A549 (cell line): ENCODE measurements at regions not wholly inside any gene's neighbourhood (a gene's known extent, or its start where the extent isn't known, plus 50 kb on each side); places are given as distances from the start of the nearest gene placed in this dataset.

Experiments
- ATAC-seq, 2 experiments: fragments of 200-7000 bp in 1 of 2; fragments of >200 bp in 1 of 2; cut with Nextera tagmentation in 1 of 2; cut with Tn5 transposase in 1 of 2; 3 replicates each; pipeline versions ENCODE4 v1.8.0 to v1.9.1; 2018 to 2020; ENCODE audit warnings: mild to moderate bottlenecking in 1 of 2, moderate library complexity in 1 of 2
- CTCF ChIA-PET: fragments of 300-600 bp; sonication (Branson Sonifier 250); formaldehyde crosslinking; extraction: SDS; loops from one replicate; lab custom pipeline; 2021; ENCODE audit warnings: antibody characterized with exemption, inconsistent platforms; lab: Yijun Ruan, JAX
- POLR2A ChIA-PET: fragments of 350-600 bp; formaldehyde crosslinking; extraction: SDS; loops from one replicate; lab custom pipeline; 2021; ENCODE audit warnings: antibody characterized with exemption, inconsistent platforms; lab: Yijun Ruan, JAX
- DNase-seq, 2 experiments: peaks; one replicate each; pipeline versions ENCODE4 v3.0.0 to v3.0.0-alpha.2; 2011 to 2016; ENCODE audit warnings: low read depth in 1 of 2, low spot score in 1 of 2
- FAIRE-seq: peaks from 2 replicates; lab custom pipeline; 2011; peaks lifted over from hg19 to GRCh38; lab: Jason Lieb, UNC
- H3K27ac ChIP-seq, 2 experiments: fragments of >200 bp; sonication (Bioruptor Twin); formaldehyde crosslinking; 3 replicates each; pipeline ENCODE4 v1.5.1; 2016 to 2017
- H3K4me1 ChIP-seq: fragments of >200 bp; sonication (Bioruptor Twin); formaldehyde crosslinking; 3 replicates; pipeline ENCODE4 v1.6.1; 2016
- H3K4me2 ChIP-seq: fragments of >200 bp; sonication (Bioruptor Twin); formaldehyde crosslinking; 3 replicates; pipeline ENCODE4 v1.6.1; 2016
- H3K4me3 ChIP-seq: fragments of >200 bp; sonication (Bioruptor Twin); formaldehyde crosslinking; 3 replicates; pipeline ENCODE4 v1.5.1; 2016
- H3K9me3 ChIP-seq: fragments of >200 bp; sonication (Bioruptor Twin); formaldehyde crosslinking; 3 replicates; pipeline ENCODE4 v1.6.1; 2016
- CBX8 ChIP-seq: fragments of 200-600 bp; sonication (generic); IDR thresholded peaks from 2 replicates; pipeline ENCODE4 v1.6.1; 2016
- CHD2 ChIP-seq: fragments of 150-350 bp; IDR thresholded peaks from 2 replicates; pipeline ENCODE4 v1.6.1; 2014; ENCODE audit warnings: low read length; ENCODE audit not compliant: partially characterized antibody
- CHD4 ChIP-seq: fragments of 200-600 bp; sonication (generic); IDR thresholded peaks from 2 replicates; pipeline ENCODE4 v1.6.1; 2016; ENCODE audit warnings: antibody characterized with exemption, mild to moderate bottlenecking, borderline replicate concordance
- ESRRA ChIP-seq: fragments of 150-350 bp; IDR thresholded peaks from 2 replicates; pipeline ENCODE4 v1.6.1; 2014; ENCODE audit warnings: mild to moderate bottlenecking, low read length, borderline replicate concordance
- FOSB ChIP-seq: fragments of 250-450 bp; sonication (Bioruptor Pico); IDR thresholded peaks from 2 replicates; pipeline ENCODE4 v1.5.0; 2020; ENCODE audit warnings: mild to moderate bottlenecking, moderate library complexity
- FOXS1 ChIP-seq: fragments of 250-450 bp; sonication (Bioruptor Pico); IDR thresholded peaks from 2 replicates; pipeline ENCODE4 v1.5.0; 2020; ENCODE audit warnings: mild to moderate bottlenecking, moderate library complexity
- HOXB5 ChIP-seq: fragments of 250-450 bp; sonication (Bioruptor Pico); IDR thresholded peaks from 2 replicates; pipeline ENCODE4 v1.5.0; 2020; ENCODE audit warnings: mild to moderate bottlenecking, moderate library complexity
- JUNB ChIP-seq: fragments of >200 bp; sonication (Bioruptor Twin); formaldehyde crosslinking; IDR thresholded peaks from 2 replicates; pipeline ENCODE4 v1.6.1; 2016
- MAZ ChIP-seq: fragments of 150-350 bp; IDR thresholded peaks from 2 replicates; pipeline ENCODE4 v1.6.1; 2014; ENCODE audit warnings: antibody characterized with exemption, low read depth, low read length, borderline replicate concordance
- NFE2L2 ChIP-seq: fragments of 150-350 bp; conservative IDR thresholded peaks from 2 replicates; pipeline ENCODE4 v1.6.1; 2014; ENCODE audit warnings: low read length
- NPAS2 ChIP-seq: fragments of 250-450 bp; sonication (Bioruptor Pico); IDR thresholded peaks from 2 replicates; pipeline ENCODE4 v1.8.0; 2022; ENCODE audit warnings: mild to moderate bottlenecking, moderate library complexity, borderline replicate concordance
- PHF8 ChIP-seq: fragments of 200-600 bp; sonication (generic); IDR thresholded peaks from 2 replicates; pipeline ENCODE4 v1.6.1; 2016; ENCODE audit warnings: low read depth, mild to moderate bottlenecking, antibody characterized with exemption, moderate library complexity, borderline replicate concordance
- POLR2A ChIP-seq: IDR thresholded peaks from 2 replicates; pipeline ENCODE4 v1.6.1; 2012; ENCODE audit warnings: mild to moderate bottlenecking, low read length
- RFX5 ChIP-seq: fragments of 450-650 bp; IDR thresholded peaks from 2 replicates; pipeline ENCODE4 v1.7.1; 2014; ENCODE audit warnings: antibody characterized with exemption, mild to moderate bottlenecking, moderate library complexity
- RNF2 ChIP-seq: fragments of 200-600 bp; sonication (generic); IDR thresholded peaks from 2 replicates; pipeline ENCODE4 v1.6.1; 2016; ENCODE audit warnings: low read depth, mild to moderate bottlenecking, antibody characterized with exemption, moderate library complexity, borderline replicate concordance
- SMC3 ChIP-seq: fragments of >200 bp; sonication (Bioruptor Twin); formaldehyde crosslinking; IDR thresholded peaks from 3 replicates; pipeline ENCODE4 v1.6.1; 2018; ENCODE audit warnings: inconsistent platforms
- ZC3H11A ChIP-seq: fragments of 450-650 bp; IDR thresholded peaks from 2 replicates; pipeline ENCODE4 v1.6.1; 2014; ENCODE audit warnings: antibody characterized with exemption, mild to moderate bottlenecking
- ZFP36 ChIP-seq: fragments of 450-650 bp; IDR thresholded peaks from 2 replicates; pipeline ENCODE4 v1.6.1; 2014; ENCODE audit warnings: borderline replicate concordance; ENCODE audit not compliant: partially characterized antibody
- ZSCAN20 ChIP-seq: fragments of 250-450 bp; sonication (Bioruptor Pico); IDR thresholded peaks from 2 replicates; pipeline ENCODE4 v1.8.0; 2022; ENCODE audit warnings: mild to moderate bottlenecking, moderate library complexity
- WGBS: methylation state at CpG from one replicate; pipeline ENCODE4 v1.1.6; 2017; ENCODE audit errors: missing lambda C conversion rate; 5-methylcytosine and 5-hydroxymethylcytosine counted together
- TF ChIP-seq, protein P1 (sequence below): fragments of 250-450 bp; sonication (Bioruptor Pico); IDR thresholded peaks from 2 replicates; pipeline ENCODE4 v1.5.0; 2021; ENCODE audit warnings: mild to moderate bottlenecking, moderate library complexity, borderline replicate concordance
- TF ChIP-seq, protein P2 (sequence below): IDR thresholded peaks from 2 replicates; pipeline ENCODE4 v1.6.1; 2012
- TF ChIP-seq, protein P3 (sequence below): fragments of >200 bp; sonication (Bioruptor Twin); formaldehyde crosslinking; IDR thresholded peaks from 3 replicates; pipeline ENCODE4 v1.6.1; 2016

GRCh38 chr2:16291731-16292550, 351.6 kb downstream of the MYCN start:
- FAIRE-seq (no peak), DNase-seq (no peak), ATAC-seq (no peak)
- no peak for TF ChIP-seq NFE2L2
- no peak for TF ChIP-seq ESRRA
- 25% methylated on average over 7 of the region's 7 CpGs for WGBS
- Histone ChIP-seq H3K4me3 (no peak overlapping the region), H3K4me1 (no peaks in the 10 kb centered on the region), H3K27ac (no peak overlapping the region), H3K9me3 (no peaks in the 10 kb centered on the region), H3K4me2 (no peak overlapping the region)
- ChIA-PET POLR2A (no interaction called here), CTCF (no interaction called here)

- Histone ChIP-seq H3K27ac (no peak overlapping the region), H3K4me1 (no peaks in the 10 kb centered on the region), H3K4me3 (no peak overlapping the region), H3K4me2 (no peak overlapping the region), H3K9me3 (no peaks in the 10 kb centered on the region)
- CTCF ChIA-PET = no interaction called here
- ATAC-seq (no peak), DNase-seq (no peak), FAIRE-seq (no peak)
- POLR2A ChIA-PET = no interaction called here
- 23% methylated on average over 4 of the region's 4 CpGs for WGBS
- TF ChIP-seq MAZ (no peak), RFX5 (no peak), POLR2A (no peak)
These were observed 350.9 kb downstream of the MYCN start for GRCh38 chr2:16291226-16291625.

GRCh38 chr2:16290311-16291020, 350.1 kb downstream of the MYCN start:
- FAIRE-seq (no peak), ATAC-seq (no peak), DNase-seq (no peak)
- H3K9me3 ChIP-seq = no peaks in the 10 kb centered on the region
- no peak overlapping the region for H3K27ac ChIP-seq
- no peak overlapping the region for H3K4me3 ChIP-seq
- ChIA-PET POLR2A (no interaction called here), CTCF (no interaction called here)
- WGBS = 13% methylated on average over 8 of the region's 8 CpGs
- TF ChIP-seq ZSCAN20 (CRISPR knock-in tag) (no peak), NFE2L2 (no peak), ZC3H11A (no peak), ESRRA (no peak), CHD2 (no peak)
- no peak overlapping the region for H3K4me2 ChIP-seq
- no peaks in the 10 kb centered on the region for H3K4me1 ChIP-seq

DNA sequence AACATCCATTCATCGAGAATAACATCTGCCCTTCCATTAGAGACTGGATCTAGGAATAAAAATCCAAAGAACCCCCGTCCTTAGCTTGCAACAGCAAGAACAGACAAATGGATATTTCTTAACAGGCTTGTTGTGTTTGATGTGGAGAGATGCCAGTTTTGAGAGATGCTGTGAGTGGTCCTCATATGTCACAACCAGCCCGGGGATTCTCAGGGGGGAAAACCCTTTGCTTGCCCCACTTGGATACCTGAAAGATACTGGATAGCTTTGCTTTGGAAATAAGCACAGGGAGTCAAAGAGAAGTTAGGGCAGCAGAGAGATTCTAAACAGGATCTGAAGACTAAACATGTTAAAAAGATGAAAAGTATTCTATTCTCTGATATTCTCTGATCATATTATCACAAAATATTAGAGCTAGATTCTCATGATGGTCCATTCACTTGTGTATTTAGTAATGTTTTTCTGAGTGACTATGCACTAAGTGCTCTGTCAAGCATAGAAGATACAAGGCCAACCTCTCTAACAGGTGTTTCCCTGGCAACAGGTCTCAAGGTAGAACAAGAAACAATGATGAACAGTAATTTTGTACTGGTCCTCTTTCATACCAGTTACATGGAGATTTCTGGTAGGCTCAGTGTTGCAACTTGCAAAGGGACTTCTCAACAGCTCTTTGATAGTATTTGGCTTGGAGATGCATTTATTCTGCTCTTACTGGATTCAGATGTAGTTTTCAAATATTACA, 348.2 kb downstream of the MYCN start:
- under 1% methylated on average over 3 of the region's 3 CpGs for WGBS
- CTCF ChIA-PET = interaction anchor here (0.7 kb wide), 1 partner anchor 38 kb away, joined by 3 read pairs; no protein-coding TSS in a partner anchor
- DNase-seq (no peak), FAIRE-seq (no peak), ATAC-seq (no peak)
- H3K27ac ChIP-seq = no peak overlapping the region
- POLR2A ChIA-PET = no interaction called here
- no peaks in the 10 kb centered on the region for H3K9me3 ChIP-seq
- no peak overlapping the region for H3K4me3 ChIP-seq
- H3K4me1 ChIP-seq = no peaks in the 10 kb centered on the region
- no peak overlapping the region for H3K4me2 ChIP-seq
- TF ChIP-seq FOSB = no peak
- no peak for TF ChIP-seq PHF8
- TF ChIP-seq, protein P1, sequence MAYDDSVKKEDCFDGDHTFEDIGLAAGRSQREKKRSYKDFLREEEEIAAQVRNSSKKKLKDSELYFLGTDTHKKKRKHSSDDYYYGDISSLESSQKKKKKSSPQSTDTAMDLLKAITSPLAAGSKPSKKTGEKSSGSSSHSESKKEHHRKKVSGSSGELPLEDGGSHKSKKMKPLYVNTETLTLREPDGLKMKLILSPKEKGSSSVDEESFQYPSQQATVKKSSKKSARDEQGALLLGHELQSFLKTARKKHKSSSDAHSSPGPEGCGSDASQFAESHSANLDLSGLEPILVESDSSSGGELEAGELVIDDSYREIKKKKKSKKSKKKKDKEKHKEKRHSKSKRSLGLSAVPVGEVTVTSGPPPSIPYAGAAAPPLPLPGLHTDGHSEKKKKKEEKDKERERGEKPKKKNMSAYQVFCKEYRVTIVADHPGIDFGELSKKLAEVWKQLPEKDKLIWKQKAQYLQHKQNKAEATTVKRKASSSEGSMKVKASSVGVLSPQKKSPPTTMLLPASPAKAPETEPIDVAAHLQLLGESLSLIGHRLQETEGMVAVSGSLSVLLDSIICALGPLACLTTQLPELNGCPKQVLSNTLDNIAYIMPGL (CRISPR knock-in tag) = no peak
- TF ChIP-seq, all 56 proteins: peak for 0

GRCh38 chr2:16287831-16288230, 347.5 kb downstream of the MYCN start:
- H3K27ac ChIP-seq = no peak overlapping the region
- WGBS = 15% methylated on average over 3 of the region's 3 CpGs
- no peak overlapping the region for H3K4me3 ChIP-seq
- no peak overlapping the region for H3K4me2 ChIP-seq
- FAIRE-seq (no peak), ATAC-seq (no peak), DNase-seq (no peak)
- CTCF ChIA-PET = no interaction called here
- H3K4me1 ChIP-seq = no peaks in the 10 kb centered on the region
- POLR2A ChIA-PET = no interaction called here
- H3K9me3 ChIP-seq = no peaks in the 10 kb centered on the region
- TF ChIP-seq CHD4 = no peak
- TF ChIP-seq CBX8 = no peak
- TF ChIP-seq NPAS2 (CRISPR knock-in tag) = no peak
- no peak for TF ChIP-seq FOXS1 (CRISPR knock-in tag)
- TF ChIP-seq RNF2 = no peak
- no peak for TF ChIP-seq SMC3
- TF ChIP-seq JUNB = no peak
- TF ChIP-seq ZSCAN20 (CRISPR knock-in tag) = no peak
- TF ChIP-seq, protein P2, sequence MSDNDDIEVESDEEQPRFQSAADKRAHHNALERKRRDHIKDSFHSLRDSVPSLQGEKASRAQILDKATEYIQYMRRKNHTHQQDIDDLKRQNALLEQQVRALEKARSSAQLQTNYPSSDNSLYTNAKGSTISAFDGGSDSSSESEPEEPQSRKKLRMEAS = no peak
- no peak for TF ChIP-seq ZFP36
- no peak for TF ChIP-seq HOXB5
- TF ChIP-seq, protein P3, sequence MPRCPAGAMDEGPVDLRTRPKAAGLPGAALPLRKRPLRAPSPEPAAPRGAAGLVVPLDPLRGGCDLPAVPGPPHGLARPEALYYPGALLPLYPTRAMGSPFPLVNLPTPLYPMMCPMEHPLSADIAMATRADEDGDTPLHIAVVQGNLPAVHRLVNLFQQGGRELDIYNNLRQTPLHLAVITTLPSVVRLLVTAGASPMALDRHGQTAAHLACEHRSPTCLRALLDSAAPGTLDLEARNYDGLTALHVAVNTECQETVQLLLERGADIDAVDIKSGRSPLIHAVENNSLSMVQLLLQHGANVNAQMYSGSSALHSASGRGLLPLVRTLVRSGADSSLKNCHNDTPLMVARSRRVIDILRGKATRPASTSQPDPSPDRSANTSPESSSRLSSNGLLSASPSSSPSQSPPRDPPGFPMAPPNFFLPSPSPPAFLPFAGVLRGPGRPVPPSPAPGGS = no peak
- no peak for TF ChIP-seq ZC3H11A
